ENCODE measurements at regions not wholly inside any gene's neighbourhood (a gene's known extent, or its start where the extent isn't known, plus 50 kb on each side); places are given as distances from the start of the nearest gene placed in this dataset.
"Not testable (repeated sequence)": the region's sequence is repeated elsewhere in the genome, so short reads cannot be mapped to it uniquely, and the experiment has no call there.

GRCh38 chr10:34905200-34905927 is 90.3 kb upstream of the PARD3 start:
- Histone ChIP-seq H3K27ac (ENCODE audit: low read depth, low read length) (no peak overlapping the region), H3K27me3 (ENCODE audit: control insufficient read depth, insufficient read depth, low read length) (no peaks in the 10 kb centered on the region), H3K36me3 (ENCODE audit: control insufficient read depth, insufficient read depth, low read length) (no peaks in the 10 kb centered on the region), H3K9ac (ENCODE audit: low read length) (no peak overlapping the region), H3K4me3 (ENCODE audit: low read length) (no peak overlapping the region), H3K4me1 (ENCODE audit: control insufficient read depth, insufficient read depth, low read length) (no peaks in the 10 kb centered on the region)

- Histone ChIP-seq H3K4me3 (ENCODE audit: low read length) (no peak overlapping the region), H3K27me3 (ENCODE audit: control insufficient read depth, insufficient read depth, low read length) (no peaks in the 10 kb centered on the region), H3K4me1 (ENCODE audit: control insufficient read depth, insufficient read depth, low read length) (no peaks in the 10 kb centered on the region), H3K36me3 (ENCODE audit: control insufficient read depth, insufficient read depth, low read length) (no peaks in the 10 kb centered on the region), H3K9ac (ENCODE audit: low read length) (no peak overlapping the region), H3K27ac (ENCODE audit: low read depth, low read length) (no peak overlapping the region)
Measured at GRCh38 chr10:34904191-34904590, 89.1 kb upstream of the PARD3 start.

- Histone ChIP-seq H3K4me3 (ENCODE audit: low read length) (no peak overlapping the region), H3K27ac (ENCODE audit: low read depth, low read length) (no peak overlapping the region), H3K27me3 (ENCODE audit: control insufficient read depth, insufficient read depth, low read length) (no peaks in the 10 kb centered on the region), H3K36me3 (ENCODE audit: control insufficient read depth, insufficient read depth, low read length) (no peaks in the 10 kb centered on the region), H3K9ac (ENCODE audit: low read length) (no peak overlapping the region), H3K4me1 (ENCODE audit: control insufficient read depth, insufficient read depth, low read length) (no peaks in the 10 kb centered on the region)
Measured at GRCh38 chr10:34899161-34899560, 84.1 kb upstream of the PARD3 start.

GRCh38 chr10:34895977-34896376 is 80.9 kb upstream of the PARD3 start:
- Histone ChIP-seq H3K27ac (ENCODE audit: low read depth, low read length) (no peak overlapping the region), H3K4me1 (ENCODE audit: control insufficient read depth, insufficient read depth, low read length) (no peaks in the 10 kb centered on the region), H3K9ac (ENCODE audit: low read length) (no peak overlapping the region), H3K36me3 (ENCODE audit: control insufficient read depth, insufficient read depth, low read length) (no peaks in the 10 kb centered on the region), H3K27me3 (ENCODE audit: control insufficient read depth, insufficient read depth, low read length) (no peaks in the 10 kb centered on the region), H3K4me3 (ENCODE audit: low read length) (no peak overlapping the region)

DNA sequence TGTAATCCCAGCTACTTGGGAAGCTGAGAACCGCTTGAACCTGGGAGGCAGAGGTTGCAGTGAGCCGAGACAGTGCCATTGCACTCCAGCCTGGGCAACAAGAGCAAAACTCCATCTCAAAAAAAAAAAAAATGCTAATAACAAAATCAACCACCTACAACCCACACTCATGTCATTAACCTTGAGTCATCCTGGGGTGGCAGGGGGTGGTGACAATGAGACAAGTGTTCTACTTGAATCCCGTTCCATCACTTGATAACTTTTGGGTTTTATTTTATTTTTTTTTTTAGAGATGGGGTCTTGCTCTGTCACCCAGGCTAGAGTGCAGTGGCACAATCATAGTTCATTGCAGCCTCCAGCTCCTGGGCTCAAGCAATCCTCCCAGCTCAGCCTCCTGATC is 80.0 kb upstream of the PARD3 start:
- not testable (repeated sequence) for H3K4me3 ChIP-seq (ENCODE audit: low read length); H3K36me3 ChIP-seq (ENCODE audit: control insufficient read depth, insufficient read depth, low read length); H3K9ac ChIP-seq (ENCODE audit: low read length); H3K27ac ChIP-seq (ENCODE audit: low read depth, low read length); H3K27me3 ChIP-seq (ENCODE audit: control insufficient read depth, insufficient read depth, low read length); H3K4me1 ChIP-seq (ENCODE audit: control insufficient read depth, insufficient read depth, low read length)

DNA sequence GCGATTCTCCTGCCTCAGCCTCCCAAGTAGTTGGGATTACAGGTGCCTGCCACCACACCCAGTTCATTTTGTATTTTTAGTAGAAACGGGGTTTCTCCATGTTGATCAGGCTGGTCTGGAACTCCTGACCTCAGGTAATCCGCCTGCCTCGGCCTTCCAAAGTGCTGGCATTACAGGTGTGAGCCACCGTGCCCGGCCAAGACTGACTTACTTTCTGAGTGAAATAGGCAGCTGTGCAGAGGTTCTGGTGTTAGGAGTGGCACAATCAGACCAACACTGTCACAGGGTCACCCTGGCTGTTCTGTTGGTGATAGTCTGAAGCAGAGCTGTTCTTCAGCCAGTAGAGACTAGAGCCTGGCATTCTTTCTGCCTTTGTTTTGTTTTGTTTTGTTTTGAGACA is 77.4 kb upstream of the PARD3 start:
- not testable (repeated sequence) for H3K27ac ChIP-seq (ENCODE audit: low read depth, low read length); H3K9ac ChIP-seq (ENCODE audit: low read length); H3K36me3 ChIP-seq (ENCODE audit: control insufficient read depth, insufficient read depth, low read length); H3K27me3 ChIP-seq (ENCODE audit: control insufficient read depth, insufficient read depth, low read length); H3K4me1 ChIP-seq (ENCODE audit: control insufficient read depth, insufficient read depth, low read length); H3K4me3 ChIP-seq (ENCODE audit: low read length)

DNA sequence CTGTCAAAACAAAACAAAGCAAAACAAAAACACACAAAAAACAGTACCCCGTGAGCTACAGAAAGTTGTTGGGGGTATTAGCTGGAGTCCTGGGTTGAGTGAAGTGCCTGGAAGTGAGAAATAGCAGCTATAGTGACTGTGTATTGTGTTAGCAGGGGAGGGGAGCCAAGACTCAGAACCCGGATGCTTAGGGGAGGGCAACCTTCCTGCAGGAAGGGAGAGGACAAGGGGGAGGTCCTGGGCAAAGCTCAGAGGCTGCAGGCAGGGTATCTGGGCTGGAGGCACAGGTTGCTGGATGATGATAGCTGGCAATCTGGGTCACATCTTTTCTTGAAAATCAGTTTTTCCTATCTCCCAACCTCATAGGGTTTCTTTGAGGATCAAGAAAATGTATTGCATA is 75.8 kb upstream of the PARD3 start:
- no peak overlapping the region for H3K9ac ChIP-seq (ENCODE audit: low read length)
- no peaks in the 10 kb centered on the region for H3K36me3 ChIP-seq (ENCODE audit: control insufficient read depth, insufficient read depth, low read length)
- no peaks in the 10 kb centered on the region for H3K4me1 ChIP-seq (ENCODE audit: control insufficient read depth, insufficient read depth, low read length)
- H3K27ac ChIP-seq (ENCODE audit: low read depth, low read length), result no peak overlapping the region
- H3K4me3 ChIP-seq (ENCODE audit: low read length), result no peak overlapping the region
- no peaks in the 10 kb centered on the region for H3K27me3 ChIP-seq (ENCODE audit: control insufficient read depth, insufficient read depth, low read length)

DNA sequence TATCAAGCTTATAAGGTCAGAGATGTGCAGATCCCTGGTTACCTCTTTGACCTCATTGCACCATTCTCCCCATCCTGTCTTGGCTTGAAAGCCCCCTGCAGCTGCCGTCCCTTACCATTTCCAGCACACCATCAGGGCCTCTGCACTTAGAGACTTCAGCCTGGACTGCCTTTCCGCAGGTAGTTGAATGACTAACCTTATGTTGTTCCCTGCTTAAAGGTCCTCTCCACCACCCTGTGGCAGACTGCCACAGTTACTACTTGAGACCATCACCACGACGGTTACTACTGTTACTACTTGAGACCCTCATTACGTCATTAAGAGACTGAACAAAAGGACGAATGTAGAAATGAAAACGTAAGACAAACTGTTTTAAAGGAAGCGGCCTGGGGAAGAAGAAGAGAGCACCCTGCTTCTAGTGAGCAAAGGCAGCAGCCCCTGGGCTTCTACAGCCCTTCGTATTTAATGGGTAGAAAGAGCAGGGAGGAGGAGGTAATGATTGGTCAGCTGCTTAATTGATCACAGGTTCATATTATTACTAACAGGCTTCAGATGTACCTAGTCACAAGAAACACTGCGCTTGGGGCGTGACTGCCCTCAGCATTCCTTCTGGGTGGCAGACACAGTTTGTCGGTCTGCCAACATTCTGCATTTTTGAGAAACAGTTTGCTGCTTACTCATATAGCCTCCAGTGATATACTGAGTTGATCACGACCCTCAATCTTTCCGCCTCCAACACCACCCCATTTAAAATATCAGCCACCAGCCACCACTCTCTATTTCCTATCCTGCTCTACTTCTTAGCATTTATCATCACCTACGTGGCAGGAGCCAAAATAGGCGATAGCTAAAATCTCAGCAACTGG is 74.1 kb upstream of the PARD3 start:
- H3K9ac ChIP-seq (ENCODE audit: low read length), result no peak overlapping the region
- H3K27ac ChIP-seq (ENCODE audit: low read depth, low read length), result no peak overlapping the region
- no peaks in the 10 kb centered on the region for H3K27me3 ChIP-seq (ENCODE audit: control insufficient read depth, insufficient read depth, low read length)
- H3K4me1 ChIP-seq (ENCODE audit: control insufficient read depth, insufficient read depth, low read length), result no peaks in the 10 kb centered on the region
- H3K4me3 ChIP-seq (ENCODE audit: low read length), result no peak overlapping the region
- H3K36me3 ChIP-seq (ENCODE audit: control insufficient read depth, insufficient read depth, low read length), result no peaks in the 10 kb centered on the region

DNA sequence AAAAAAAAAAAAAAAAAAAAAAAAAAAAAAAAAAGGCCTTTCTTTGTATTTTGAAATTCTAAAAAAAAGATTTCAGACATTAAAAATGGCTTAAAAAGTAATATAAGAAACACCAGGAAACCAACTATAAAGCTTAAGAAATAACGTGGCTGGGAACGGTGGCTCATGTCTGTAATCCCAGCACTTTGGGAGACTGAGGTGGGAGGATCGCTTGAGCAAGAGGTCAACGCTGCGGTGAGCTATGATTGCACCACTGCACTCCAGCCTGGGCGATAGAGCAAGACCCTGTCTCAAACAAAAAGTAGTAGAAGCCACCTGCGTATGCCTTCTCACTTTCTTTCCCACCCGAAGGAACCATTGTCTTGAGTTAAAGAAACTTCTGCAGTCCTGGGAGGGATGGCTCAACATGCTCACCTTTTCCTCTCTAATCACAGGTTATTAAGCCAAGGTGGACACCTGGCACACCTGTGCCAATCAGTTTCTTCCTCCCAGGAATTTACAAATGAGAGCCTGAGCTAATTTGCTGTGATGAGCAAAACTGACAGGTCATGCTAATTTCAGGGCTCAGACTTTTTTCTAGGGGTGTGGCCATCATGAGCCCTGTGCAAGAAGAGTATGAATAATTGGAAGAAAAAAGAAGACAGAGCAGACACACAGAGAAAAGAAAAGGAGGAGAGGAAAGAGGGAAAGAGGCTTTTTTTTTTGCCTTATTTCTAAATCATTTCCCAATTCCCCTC is 72.0 kb upstream of the PARD3 start:
- Histone ChIP-seq H3K4me3 (ENCODE audit: low read length) (no peak overlapping the region), H3K4me1 (ENCODE audit: control insufficient read depth, insufficient read depth, low read length) (no peaks in the 10 kb centered on the region), H3K27me3 (ENCODE audit: control insufficient read depth, insufficient read depth, low read length) (no peaks in the 10 kb centered on the region), H3K36me3 (ENCODE audit: control insufficient read depth, insufficient read depth, low read length) (no peaks in the 10 kb centered on the region), H3K27ac (ENCODE audit: low read depth, low read length) (no peak overlapping the region), H3K9ac (ENCODE audit: low read length) (no peak overlapping the region)

GRCh38 chr10:34885898-34886297 is 70.8 kb upstream of the PARD3 start:
- Histone ChIP-seq H3K9ac (ENCODE audit: low read length) (no peak overlapping the region), H3K36me3 (ENCODE audit: control insufficient read depth, insufficient read depth, low read length) (no peaks in the 10 kb centered on the region), H3K4me1 (ENCODE audit: control insufficient read depth, insufficient read depth, low read length) (no peaks in the 10 kb centered on the region), H3K4me3 (ENCODE audit: low read length) (no peak overlapping the region), H3K27me3 (ENCODE audit: control insufficient read depth, insufficient read depth, low read length) (no peaks in the 10 kb centered on the region), H3K27ac (ENCODE audit: low read depth, low read length) (no peak overlapping the region)

DNA sequence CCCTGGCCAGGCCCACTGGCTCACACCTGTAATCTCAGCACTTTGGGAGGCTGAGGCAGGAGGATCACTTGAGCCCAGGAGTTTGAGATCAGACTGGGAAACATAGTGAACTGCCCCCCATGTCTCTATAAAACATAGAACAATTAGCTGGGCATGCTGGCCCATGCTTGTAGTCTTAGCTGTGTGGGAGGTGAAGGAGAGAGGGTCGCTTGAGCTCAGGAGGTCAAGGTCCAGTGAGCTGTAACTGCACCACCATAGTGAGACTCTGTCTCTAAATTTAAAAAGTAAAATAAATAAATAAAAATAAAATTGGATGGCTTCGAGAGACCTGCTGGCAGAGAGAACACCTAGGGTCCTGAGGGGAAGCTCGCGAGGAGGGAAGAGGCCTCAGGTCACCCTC is 69.9 kb upstream of the PARD3 start:
- no peak overlapping the region for H3K9ac ChIP-seq (ENCODE audit: low read length)
- H3K27ac ChIP-seq (ENCODE audit: low read depth, low read length), result no peak overlapping the region
- H3K4me3 ChIP-seq (ENCODE audit: low read length), result no peak overlapping the region
- H3K36me3 ChIP-seq (ENCODE audit: control insufficient read depth, insufficient read depth, low read length), result no peaks in the 10 kb centered on the region
- no peaks in the 10 kb centered on the region for H3K4me1 ChIP-seq (ENCODE audit: control insufficient read depth, insufficient read depth, low read length)
- H3K27me3 ChIP-seq (ENCODE audit: control insufficient read depth, insufficient read depth, low read length), result no peaks in the 10 kb centered on the region

DNA sequence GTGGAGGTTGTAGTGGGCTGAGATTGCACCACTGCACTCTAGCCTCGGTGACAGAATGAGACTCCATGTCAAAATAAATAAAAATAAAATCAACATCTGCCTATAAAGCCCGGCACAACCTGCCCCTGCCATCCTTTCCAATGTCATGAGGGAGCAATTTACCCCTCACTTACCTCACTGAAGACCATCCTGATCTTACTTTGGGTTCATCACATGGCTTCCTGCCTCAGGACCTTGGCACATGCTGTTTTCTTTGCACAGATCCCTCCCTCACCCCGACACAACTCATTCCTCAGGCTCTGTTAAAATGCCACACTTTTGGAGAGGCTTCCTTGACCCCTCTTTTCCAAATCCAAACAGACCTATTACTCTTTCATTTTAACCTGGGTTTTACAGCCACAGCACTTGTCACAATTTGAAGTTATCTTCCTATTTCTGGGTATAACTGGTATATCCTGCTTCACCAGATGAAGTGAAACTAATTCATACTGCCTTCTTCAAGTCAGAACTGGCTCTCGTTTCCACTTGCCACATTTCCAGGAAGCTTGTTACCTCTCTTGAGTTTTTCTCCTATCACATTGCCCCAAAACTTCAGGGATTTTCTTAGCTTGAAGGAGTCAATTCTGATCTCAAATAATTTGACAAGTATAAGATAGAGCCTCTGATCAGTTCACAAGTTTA is 69.3 kb upstream of the PARD3 start:
- Histone ChIP-seq H3K36me3 (ENCODE audit: control insufficient read depth, insufficient read depth, low read length) (no peaks in the 10 kb centered on the region), H3K9ac (ENCODE audit: low read length) (no peak overlapping the region), H3K4me3 (ENCODE audit: low read length) (no peak overlapping the region), H3K27ac (ENCODE audit: low read depth, low read length) (no peak overlapping the region), H3K27me3 (ENCODE audit: control insufficient read depth, insufficient read depth, low read length) (no peaks in the 10 kb centered on the region), H3K4me1 (ENCODE audit: control insufficient read depth, insufficient read depth, low read length) (no peaks in the 10 kb centered on the region)

Measured in rectal smooth muscle tissue (tissue), 1 donor.